ENCODE measurements at regions not wholly inside any gene's neighbourhood (a gene's known extent, or its start where the extent isn't known, plus 50 kb on each side); places are given as distances from the start of the nearest gene placed in this dataset.

DNA sequence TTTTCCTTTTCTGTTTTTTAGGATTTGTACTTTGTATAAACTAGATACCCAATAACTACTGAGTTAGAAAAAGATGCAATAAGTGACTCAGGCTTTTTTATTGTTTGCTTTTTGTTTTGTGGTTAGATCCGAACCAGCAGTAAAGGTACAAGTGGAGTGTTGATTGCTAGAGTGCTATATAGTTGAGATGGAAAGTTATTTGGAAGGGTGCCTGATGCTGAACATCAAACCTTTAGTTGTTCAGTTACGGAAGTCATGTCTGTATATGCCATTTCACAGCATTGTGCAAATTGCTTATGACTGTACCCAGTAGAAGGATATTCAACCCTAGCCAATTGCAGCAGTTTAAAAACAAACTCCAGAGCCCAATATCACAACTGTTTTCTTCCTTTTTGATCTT, 285.1 kb downstream of the MAT2B start:
- Histone ChIP-seq H3K36me3 (ENCODE audit: control insufficient read depth in 2 of 2, insufficient read depth in 2 of 2, low read length in 1 of 2) (no peaks in the 10 kb centered on the region), H3K4me3 (ENCODE audit: low read depth in 1 of 2, low read length in 2 of 2) (no peak overlapping the region), H3K9me3 (ENCODE audit: control insufficient read depth in 2 of 2, insufficient read depth in 1 of 2, low read depth in 1 of 2, low read length in 1 of 2) (no peaks in the 10 kb centered on the region), H3K27me3 (ENCODE audit: control insufficient read depth in 1 of 2, insufficient read depth in 2 of 2, low read length in 2 of 2) (no peaks in the 10 kb centered on the region), H3K4me1 (ENCODE audit: control insufficient read depth in 2 of 2, insufficient read depth in 2 of 2, low read length in 1 of 2) (no peaks in the 10 kb centered on the region), H3K27ac (ENCODE audit: low read depth in 2 of 2, low read length in 1 of 2) (no peak overlapping the region)
- WGBS, 2 donors: 72 to 73% methylated on average over 2 of the region's 2 CpGs

DNA sequence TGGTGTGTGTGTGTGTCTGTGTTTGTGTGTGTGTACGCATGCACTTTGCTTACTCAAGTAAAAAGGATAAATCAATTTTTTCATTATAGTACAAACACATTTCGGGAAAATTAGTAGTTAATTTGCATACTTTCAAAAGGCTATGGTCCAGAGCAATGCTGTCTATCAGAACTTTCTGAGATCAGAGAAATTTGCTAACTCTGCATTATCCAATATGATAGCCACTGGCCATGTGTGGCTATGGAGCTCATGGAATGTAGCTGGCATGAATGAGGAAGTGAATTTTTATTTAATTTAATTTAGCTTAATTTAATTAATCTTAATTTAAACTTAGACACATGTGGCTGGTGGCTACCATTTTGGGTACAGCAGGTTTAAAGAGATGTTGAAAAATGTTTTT, 289.6 kb downstream of the MAT2B start:
- no peak overlapping the region for H3K4me3 ChIP-seq (ENCODE audit: low read depth in 1 of 2, low read length in 2 of 2)
- H3K9me3 ChIP-seq (ENCODE audit: control insufficient read depth in 2 of 2, insufficient read depth in 1 of 2, low read depth in 1 of 2, low read length in 1 of 2): no peaks in the 10 kb centered on the region
- no peaks in the 10 kb centered on the region for H3K27me3 ChIP-seq (ENCODE audit: control insufficient read depth in 1 of 2, insufficient read depth in 2 of 2, low read length in 2 of 2)
- WGBS, 2 donors: 88 to 92% methylated on average over 2 of the region's 2 CpGs
- H3K4me1 ChIP-seq (ENCODE audit: control insufficient read depth in 2 of 2, insufficient read depth in 2 of 2, low read length in 1 of 2): no peaks in the 10 kb centered on the region
- H3K36me3 ChIP-seq (ENCODE audit: control insufficient read depth in 2 of 2, insufficient read depth in 2 of 2, low read length in 1 of 2): no peaks in the 10 kb centered on the region
- no peak overlapping the region for H3K27ac ChIP-seq (ENCODE audit: low read depth in 2 of 2, low read length in 1 of 2)

DNA sequence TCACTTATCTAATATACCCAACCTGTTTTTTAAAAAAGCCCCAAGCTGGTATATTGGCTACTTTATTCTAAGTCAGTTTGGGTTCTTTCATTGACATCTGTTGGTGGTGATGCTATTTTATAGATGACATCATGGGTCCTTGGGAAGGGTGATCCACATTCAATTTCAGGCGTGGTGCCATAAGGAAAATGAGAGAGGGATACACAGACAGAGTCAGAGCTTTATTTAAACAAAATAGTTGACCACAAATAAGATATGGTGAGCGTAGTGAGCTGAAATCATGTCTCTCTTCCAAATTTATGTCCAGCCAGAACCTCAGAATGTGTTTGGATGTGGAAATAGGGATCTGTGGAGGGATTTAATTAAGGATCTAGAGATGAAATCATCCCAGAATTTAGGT, 302.4 kb downstream of the MAT2B start:
- Histone ChIP-seq H3K27ac (ENCODE audit: low read depth in 2 of 2, low read length in 1 of 2) (no peak overlapping the region), H3K4me3 (ENCODE audit: low read depth in 1 of 2, low read length in 2 of 2) (no peak overlapping the region)
- 70 to 78% methylated on average over 2 of the region's 2 CpGs for WGBS, 2 donors

DNA sequence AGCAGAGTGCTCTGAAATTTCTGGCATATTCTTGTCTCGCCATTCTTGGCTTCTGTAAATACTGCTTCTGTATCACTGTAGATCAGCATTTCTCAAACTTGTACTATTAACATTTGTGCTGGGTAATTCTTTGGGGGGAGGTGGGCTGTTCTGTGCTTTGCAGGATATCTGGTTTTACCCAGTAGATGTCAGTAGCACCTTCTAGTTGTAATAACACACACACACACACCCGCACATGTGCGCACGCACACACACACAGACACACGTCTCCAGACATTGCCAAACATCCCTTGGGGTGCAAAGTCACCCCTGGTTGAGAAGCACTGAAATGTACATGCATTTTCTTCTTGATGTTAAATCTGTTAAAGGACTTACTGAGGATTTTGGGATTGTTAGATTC, 304.1 kb downstream of the MAT2B start:
- Histone ChIP-seq H3K4me1 (ENCODE audit: control insufficient read depth in 2 of 2, insufficient read depth in 2 of 2, low read length in 1 of 2) (no peaks in the 10 kb centered on the region), H3K27me3 (ENCODE audit: control insufficient read depth in 1 of 2, insufficient read depth in 2 of 2, low read length in 2 of 2) (no peaks in the 10 kb centered on the region), H3K4me3 (ENCODE audit: low read depth in 1 of 2, low read length in 2 of 2) (no peak overlapping the region), H3K9me3 (ENCODE audit: control insufficient read depth in 2 of 2, insufficient read depth in 1 of 2, low read depth in 1 of 2, low read length in 1 of 2) (no peaks in the 10 kb centered on the region), H3K36me3 (ENCODE audit: control insufficient read depth in 2 of 2, insufficient read depth in 2 of 2, low read length in 1 of 2) (no peaks in the 10 kb centered on the region), H3K27ac (ENCODE audit: low read depth in 2 of 2, low read length in 1 of 2) (no peak overlapping the region)
- WGBS, 2 donors: 67 to 70% methylated on average over 5 of the region's 5 CpGs

More for the DNA sequence above, 302.4 kb downstream of the MAT2B start:
- H3K27me3 ChIP-seq (ENCODE audit: control insufficient read depth in 1 of 2, insufficient read depth in 2 of 2, low read length in 2 of 2): no peaks in the 10 kb centered on the region
- no peaks in the 10 kb centered on the region for H3K36me3 ChIP-seq (ENCODE audit: control insufficient read depth in 2 of 2, insufficient read depth in 2 of 2, low read length in 1 of 2)
- no peaks in the 10 kb centered on the region for H3K9me3 ChIP-seq (ENCODE audit: control insufficient read depth in 2 of 2, insufficient read depth in 1 of 2, low read depth in 1 of 2, low read length in 1 of 2)
- no peaks in the 10 kb centered on the region for H3K4me1 ChIP-seq (ENCODE audit: control insufficient read depth in 2 of 2, insufficient read depth in 2 of 2, low read length in 1 of 2)

DNA sequence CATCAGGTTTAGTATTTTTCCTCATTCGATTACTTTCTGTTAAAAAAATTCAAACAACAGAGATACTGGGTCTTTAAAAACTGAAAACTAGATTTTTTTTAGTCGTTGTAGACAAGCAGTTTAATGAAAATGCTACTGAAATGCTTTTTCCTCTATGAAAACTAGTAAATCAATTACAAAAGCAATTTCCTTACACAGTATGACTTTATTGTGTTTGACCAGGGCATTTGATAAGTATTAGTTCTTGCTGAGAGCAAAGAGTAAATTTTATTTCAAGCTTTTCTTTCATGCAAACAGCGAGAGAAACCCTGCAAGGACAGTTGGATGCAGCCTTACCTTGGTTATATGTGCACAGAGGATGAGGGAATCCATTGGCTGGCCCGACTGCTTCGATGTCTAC, 308.5 kb downstream of the MAT2B start:
- 70 to 82% methylated on average over 5 of the region's 5 CpGs for WGBS, 2 donors
- H3K27ac ChIP-seq (ENCODE audit: low read depth in 2 of 2, low read length in 1 of 2): no peak overlapping the region
- H3K27me3 ChIP-seq (ENCODE audit: control insufficient read depth in 1 of 2, insufficient read depth in 2 of 2, low read length in 2 of 2): no peaks in the 10 kb centered on the region
- H3K9me3 ChIP-seq (ENCODE audit: control insufficient read depth in 2 of 2, insufficient read depth in 1 of 2, low read depth in 1 of 2, low read length in 1 of 2): no peaks in the 10 kb centered on the region
- H3K36me3 ChIP-seq (ENCODE audit: control insufficient read depth in 2 of 2, insufficient read depth in 2 of 2, low read length in 1 of 2): no peaks in the 10 kb centered on the region
- H3K4me1 ChIP-seq (ENCODE audit: control insufficient read depth in 2 of 2, insufficient read depth in 2 of 2, low read length in 1 of 2): no peaks in the 10 kb centered on the region
- no peak overlapping the region for H3K4me3 ChIP-seq (ENCODE audit: low read depth in 1 of 2, low read length in 2 of 2)

DNA sequence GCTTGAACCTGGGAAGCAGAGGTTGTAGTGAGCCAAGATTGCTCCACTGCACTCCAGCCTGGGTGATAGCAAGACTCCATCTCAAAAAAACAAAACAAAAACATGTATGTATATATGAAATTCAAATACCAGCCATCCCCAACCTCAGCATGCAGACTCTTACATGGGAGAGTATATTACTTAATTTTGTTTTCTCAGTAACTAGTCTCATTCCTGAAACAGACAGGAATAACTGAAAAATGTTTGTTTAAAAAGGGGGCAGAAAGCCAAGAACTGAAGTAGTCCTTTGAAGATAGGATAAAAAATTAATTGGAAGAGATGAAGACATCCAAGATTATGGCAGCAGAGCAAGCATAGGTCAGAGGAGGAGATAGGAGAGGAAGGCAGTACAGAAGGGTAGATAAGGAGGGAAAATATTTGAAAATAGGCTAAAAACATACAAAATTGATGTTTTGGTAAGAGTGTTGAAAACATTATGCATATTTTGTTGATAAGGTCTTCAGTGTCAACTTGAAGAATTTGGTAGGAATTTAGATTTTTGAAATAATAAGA, 309.9 kb downstream of the MAT2B start:
- Histone ChIP-seq H3K4me3 (ENCODE audit: low read depth in 1 of 2, low read length in 2 of 2) (no peak overlapping the region), H3K9me3 (ENCODE audit: control insufficient read depth in 2 of 2, insufficient read depth in 1 of 2, low read depth in 1 of 2, low read length in 1 of 2) (no peaks in the 10 kb centered on the region), H3K27me3 (ENCODE audit: control insufficient read depth in 1 of 2, insufficient read depth in 2 of 2, low read length in 2 of 2) (no peaks in the 10 kb centered on the region), H3K4me1 (ENCODE audit: control insufficient read depth in 2 of 2, insufficient read depth in 2 of 2, low read length in 1 of 2) (no peaks in the 10 kb centered on the region), H3K27ac (ENCODE audit: low read depth in 2 of 2, low read length in 1 of 2) (no peak overlapping the region), H3K36me3 (ENCODE audit: control insufficient read depth in 2 of 2, insufficient read depth in 2 of 2, low read length in 1 of 2) (no peaks in the 10 kb centered on the region)

DNA sequence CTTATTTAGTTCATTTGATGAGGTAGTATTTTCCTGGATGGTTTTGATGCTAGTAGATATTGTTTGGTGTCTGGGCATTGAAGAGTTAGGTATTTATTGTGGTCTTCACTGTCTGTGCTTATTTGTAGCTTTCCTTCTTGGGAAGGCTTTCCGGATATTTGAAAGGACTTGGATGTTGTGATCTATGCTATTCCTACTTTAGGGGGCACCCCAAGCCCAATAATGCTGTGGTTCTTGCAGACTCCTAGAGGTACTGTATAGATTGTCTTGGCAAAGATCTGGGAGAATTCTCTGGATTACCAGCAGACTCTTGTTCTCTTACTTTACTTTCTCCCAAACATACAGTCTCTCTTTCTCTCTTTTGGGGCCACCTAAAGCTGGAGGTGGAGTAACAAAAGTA, 315.7 kb downstream of the MAT2B start:
- no peaks in the 10 kb centered on the region for H3K4me1 ChIP-seq (ENCODE audit: control insufficient read depth in 2 of 2, insufficient read depth in 2 of 2, low read length in 1 of 2)
- H3K36me3 ChIP-seq (ENCODE audit: control insufficient read depth in 2 of 2, insufficient read depth in 2 of 2, low read length in 1 of 2): no peaks in the 10 kb centered on the region
- WGBS, 2 donors: 79 to 90% methylated on average over 1 of the region's 1 CpG
- no peak overlapping the region for H3K4me3 ChIP-seq (ENCODE audit: low read depth in 1 of 2, low read length in 2 of 2)
- no peak overlapping the region for H3K27ac ChIP-seq (ENCODE audit: low read depth in 2 of 2, low read length in 1 of 2)
- peaks cover 6% of the 10 kb centered on the region in 2 donors for H3K9me3 ChIP-seq (ENCODE audit: control insufficient read depth in 2 of 2, insufficient read depth in 1 of 2, low read depth in 1 of 2, low read length in 1 of 2)
- no peaks in the 10 kb centered on the region for H3K27me3 ChIP-seq (ENCODE audit: control insufficient read depth in 1 of 2, insufficient read depth in 2 of 2, low read length in 2 of 2)

DNA sequence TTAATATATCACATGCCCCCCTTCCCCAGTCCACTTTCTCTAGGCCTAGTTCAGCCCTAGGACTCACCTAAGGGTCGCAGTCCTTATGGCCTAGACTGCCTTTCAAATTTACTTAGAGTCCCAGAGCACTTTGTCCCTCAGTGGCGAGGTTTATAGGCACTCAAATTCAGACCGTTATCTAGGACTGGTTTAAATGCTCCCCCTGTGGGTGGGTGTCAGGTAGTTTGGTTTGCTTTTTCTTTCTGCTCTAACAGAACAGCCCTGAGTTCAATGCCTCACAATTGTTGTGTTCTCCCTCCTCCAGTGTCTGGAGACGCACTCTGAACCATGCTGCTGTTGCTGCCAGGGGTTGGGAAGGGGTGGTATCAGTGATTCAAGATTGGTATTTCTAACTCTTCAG, 317.1 kb downstream of the MAT2B start:
- Histone ChIP-seq H3K27ac (ENCODE audit: low read depth in 2 of 2, low read length in 1 of 2) (no peak overlapping the region), H3K4me1 (ENCODE audit: control insufficient read depth in 2 of 2, insufficient read depth in 2 of 2, low read length in 1 of 2) (no peaks in the 10 kb centered on the region), H3K36me3 (ENCODE audit: control insufficient read depth in 2 of 2, insufficient read depth in 2 of 2, low read length in 1 of 2) (no peaks in the 10 kb centered on the region), H3K4me3 (ENCODE audit: low read depth in 1 of 2, low read length in 2 of 2) (no peak overlapping the region), H3K27me3 (ENCODE audit: control insufficient read depth in 1 of 2, insufficient read depth in 2 of 2, low read length in 2 of 2) (no peaks in the 10 kb centered on the region), H3K9me3 (ENCODE audit: control insufficient read depth in 2 of 2, insufficient read depth in 1 of 2, low read depth in 1 of 2, low read length in 1 of 2) (peaks cover 6% of the 10 kb centered on the region in 2 donors)
- 73 to 75% methylated on average over 4 of the region's 4 CpGs for whole genome bisulfite sequencing, 2 donors

DNA sequence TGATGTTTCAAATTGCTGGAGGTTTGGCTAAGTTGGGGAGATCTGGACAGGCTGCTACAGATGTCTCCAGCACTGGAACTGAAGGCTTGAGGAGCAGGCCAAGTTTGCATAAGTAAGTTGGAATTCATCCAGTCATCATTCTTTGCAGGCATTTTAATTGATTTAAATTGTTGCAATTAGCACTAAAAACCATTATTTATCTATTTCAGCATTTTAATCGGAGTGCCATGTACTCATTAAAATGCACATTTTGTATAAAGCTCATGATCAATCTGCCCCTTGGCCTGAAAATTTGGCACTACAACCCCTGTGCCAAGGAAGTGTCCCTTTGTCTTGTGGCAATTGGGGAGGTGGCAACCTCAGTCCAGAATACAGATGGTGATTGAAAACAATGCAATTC, 320.2 kb downstream of the MAT2B start:
- peaks cover 6% of the 10 kb centered on the region in 2 donors for H3K9me3 ChIP-seq (ENCODE audit: control insufficient read depth in 2 of 2, insufficient read depth in 1 of 2, low read depth in 1 of 2, low read length in 1 of 2)
- no peak overlapping the region for H3K4me3 ChIP-seq (ENCODE audit: low read depth in 1 of 2, low read length in 2 of 2)
- 59 to 68% methylated on average over 1 of the region's 1 CpG for WGBS, 2 donors
- no peaks in the 10 kb centered on the region for H3K27me3 ChIP-seq (ENCODE audit: control insufficient read depth in 1 of 2, insufficient read depth in 2 of 2, low read length in 2 of 2)
- no peaks in the 10 kb centered on the region for H3K4me1 ChIP-seq (ENCODE audit: control insufficient read depth in 2 of 2, insufficient read depth in 2 of 2, low read length in 1 of 2)
- no peak overlapping the region for H3K27ac ChIP-seq (ENCODE audit: low read depth in 2 of 2, low read length in 1 of 2)
- no peaks in the 10 kb centered on the region for H3K36me3 ChIP-seq (ENCODE audit: control insufficient read depth in 2 of 2, insufficient read depth in 2 of 2, low read length in 1 of 2)

DNA sequence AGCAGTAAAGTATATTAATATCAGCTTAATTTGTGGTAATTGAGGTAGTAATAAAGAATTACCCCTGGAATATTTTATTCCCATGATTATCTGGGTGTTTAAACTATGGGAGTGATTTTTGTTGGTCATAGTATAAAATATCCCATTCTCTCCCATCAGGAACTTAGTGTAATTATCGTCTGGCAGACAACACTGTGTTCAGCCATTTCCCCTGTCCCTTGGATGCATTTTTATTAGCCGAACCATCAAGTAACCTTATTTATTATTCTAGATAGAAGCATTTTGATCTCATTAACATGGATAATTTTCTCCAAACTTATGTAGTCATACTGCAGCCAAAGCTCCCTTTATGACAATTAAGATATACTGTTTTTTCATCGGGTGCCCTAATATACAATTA, 320.8 kb downstream of the MAT2B start:
- Histone ChIP-seq H3K27me3 (ENCODE audit: control insufficient read depth in 1 of 2, insufficient read depth in 2 of 2, low read length in 2 of 2) (no peaks in the 10 kb centered on the region), H3K4me3 (ENCODE audit: low read depth in 1 of 2, low read length in 2 of 2) (no peak overlapping the region), H3K36me3 (ENCODE audit: control insufficient read depth in 2 of 2, insufficient read depth in 2 of 2, low read length in 1 of 2) (no peaks in the 10 kb centered on the region), H3K27ac (ENCODE audit: low read depth in 2 of 2, low read length in 1 of 2) (no peak overlapping the region), H3K9me3 (ENCODE audit: control insufficient read depth in 2 of 2, insufficient read depth in 1 of 2, low read depth in 1 of 2, low read length in 1 of 2) (peaks cover 6% of the 10 kb centered on the region in 2 donors), H3K4me1 (ENCODE audit: control insufficient read depth in 2 of 2, insufficient read depth in 2 of 2, low read length in 1 of 2) (no peaks in the 10 kb centered on the region)
- whole genome bisulfite sequencing, 2 donors: 83 to 87% methylated on average over 3 of the region's 3 CpGs
